ENCODE measurements at regions not wholly inside any gene's neighbourhood (a gene's known extent, or its start where the extent isn't known, plus 50 kb on each side); places are given as distances from the start of the nearest gene placed in this dataset.

GRCh38 chr16:10242097-10242496, 59.9 kb upstream of the GRIN2A start:
- H3K79me2 ChIP-seq (ENCODE audit: control insufficient read depth in 1 of 2, insufficient read depth in 2 of 2, low read length in 2 of 2): no peaks in the 10 kb centered on the region
- H2BK20ac ChIP-seq (ENCODE audit: low read length): no peak overlapping the region
- H3K4ac ChIP-seq (replicated peaks; ENCODE audit: insufficient read length, low read depth, low read length): no peak overlapping the region
- CTCF ChIA-PET (ENCODE audit: partially characterized antibody): interaction anchor here (0.8 kb wide), 1 partner anchor 45 kb away, joined by 3 read pairs; no protein-coding TSS in a partner anchor
- FAIRE-seq: no peak
- WGBS, 2 experiments (ENCODE audit: extremely low coverage in 1 of 2, insufficient coverage in 1 of 2, insufficient read length in 1 of 2, insufficient replicate concordance in 2 of 2, low coverage in 1 of 2, low lambda C conversion rate in 2 of 2, missing lambda C conversion rate in 1 of 2): 80% methylated on average over 2 of the region's 2 CpGs; no CpG with 5 or more reads in 1 of the 2 experiments
- POLR2A ChIA-PET (ENCODE audit: partially characterized antibody): interaction anchor here (0.6 kb wide), 1 partner anchor 210 kb away, joined by 4 read pairs; no protein-coding TSS in a partner anchor
- no peak overlapping the region; the same call in 1 of the 2 replicates for H2AK5ac ChIP-seq (ENCODE audit: low read depth, low read length)
- H3K9me3 ChIP-seq (ENCODE audit: insufficient read depth in 2 of 2, low read depth in 1 of 2, low read length in 1 of 2): no peaks in the 10 kb centered on the region
- no peak overlapping the region for H4K8ac ChIP-seq (ENCODE audit: extremely low read depth, insufficient read depth, low read length)
- no peak overlapping the region for H3K18ac ChIP-seq (ENCODE audit: extremely low read depth, low read length)
- H3K56ac ChIP-seq (replicated peaks; ENCODE audit: insufficient read length, low read depth, low read length): no peak overlapping the region
- H2BK120ac ChIP-seq (replicated peaks; ENCODE audit: low read depth, low read length): no peak overlapping the region
- no peak overlapping the region for H4K5ac ChIP-seq (ENCODE audit: insufficient read length, low read depth, low read length)
- no peak overlapping the region for H2BK5ac ChIP-seq (ENCODE audit: low read depth, low read length)
- no peak overlapping the region for H3K4me2 ChIP-seq (ENCODE audit: insufficient read depth in 1 of 2, low read depth in 2 of 2, low read length in 2 of 2)
- no peak for DNase-seq (ENCODE audit: low read depth in 1 of 2, low spot score in 2 of 2)
- H2BK15ac ChIP-seq (ENCODE audit: low read length): no peak overlapping the region
- no peak overlapping the region for H3K27ac ChIP-seq (ENCODE audit: low read depth, low read length)
- no peak overlapping the region for H3K23ac ChIP-seq (ENCODE audit: insufficient read length)
- H3K4me1 ChIP-seq (replicated peaks in 1 of 4; ENCODE audit: control insufficient read depth in 3 of 4, insufficient read depth in 4 of 4, low read length in 3 of 4): no peaks in the 10 kb centered on the region; a peak in 1 of 7 replicates
- H3K36me3 ChIP-seq (ENCODE audit: control insufficient read depth in 2 of 4, insufficient read depth in 4 of 4, low read length in 3 of 4): no peaks in the 10 kb centered on the region
- no peak overlapping the region for H3K9ac ChIP-seq (replicated peaks in 1 of 4; ENCODE audit: extremely low read depth in 1 of 4, low read depth in 3 of 4, low read length in 3 of 4)
- H3K79me1 ChIP-seq (ENCODE audit: low read depth, low read length): no peaks in the 10 kb centered on the region
- H4K91ac ChIP-seq (replicated peaks; ENCODE audit: insufficient read length, low read length): no peak overlapping the region
- H3K14ac ChIP-seq (ENCODE audit: insufficient read length): no peak overlapping the region
- H3K27me3 ChIP-seq (replicated peaks in 1 of 4; ENCODE audit: control insufficient read depth in 3 of 4, extremely low read depth in 1 of 4, insufficient read depth in 3 of 4, low read length in 3 of 4): no peaks in the 10 kb centered on the region
- H4K20me1 ChIP-seq (replicated peaks in 1 of 2; ENCODE audit: control insufficient read depth in 1 of 2, insufficient read depth in 2 of 2, low read length in 2 of 2): no peaks in the 10 kb centered on the region
- no peak overlapping the region for H2BK12ac ChIP-seq (ENCODE audit: low read depth, low read length)
- no peak overlapping the region for H3K4me3 ChIP-seq (ENCODE audit: extremely low read depth in 1 of 4, insufficient read depth in 2 of 4, low read depth in 3 of 4, low read length in 4 of 4)
- H2AFZ ChIP-seq (ENCODE audit: low read length): no peak overlapping the region
- H3K23me2 ChIP-seq (ENCODE audit: low read depth, low read length): no peaks in the 10 kb centered on the region
- TF ChIP-seq NANOG (IDR thresholded peaks at IDR 0.05; ENCODE audit: insufficient read depth, low read depth, low read length, poor library complexity, severe bottlenecking) (no peak), TAF1 (IDR thresholded peaks at IDR 0.05; ENCODE audit: low read depth, low read length) (no peak), BACH1 (IDR thresholded peaks at IDR 0.05; ENCODE audit: low read length) (no peak), RBBP5 (IDR thresholded peaks at IDR 0.05; ENCODE audit: borderline replicate concordance, low read depth, low read length) (no peak), MAX (IDR thresholded peaks at IDR 0.05) (no peak), RAD21 (IDR thresholded peaks at IDR 0.05 in 1 of 2, conservative IDR thresholded peaks at IDR 0.05 in 1 of 2; ENCODE audit: low read depth in 2 of 2, low read length in 2 of 2) (no peak), CHD1 (IDR thresholded peaks at IDR 0.05; ENCODE audit: low read depth, low read length) (no peak), CREB1 (IDR thresholded peaks at IDR 0.05) (no peak), JUND (IDR thresholded peaks at IDR 0.05; ENCODE audit: low read length) (no peak), SUZ12 (IDR thresholded peaks at IDR 0.05; ENCODE audit: low read length) (no peak), RXRA (IDR thresholded peaks at IDR 0.05; ENCODE audit: insufficient read depth, low read depth, low read length) (no peak), KDM1A (IDR thresholded peaks at IDR 0.05; ENCODE audit: borderline replicate concordance, low read length) (no peak), TEAD4 (IDR thresholded peaks at IDR 0.05; ENCODE audit: low read depth, low read length) (no peak), NRF1 (IDR thresholded peaks at IDR 0.05; ENCODE audit: low read depth, low read length) (no peak), SIN3A (conservative IDR thresholded peaks at IDR 0.05 in 1 of 2, IDR thresholded peaks at IDR 0.05 in 1 of 2; ENCODE audit: low read depth in 1 of 2, low read length in 2 of 2) (no peak)

Data from H1 (cell line).